Psoas muscle (tissue), 7 donors: ENCODE measurements at regions not wholly inside any gene's neighbourhood (a gene's known extent, or its start where the extent isn't known, plus 50 kb on each side); places are given as distances from the start of the nearest gene placed in this dataset.

Experiments used
- ATAC-seq, 4 donors: fragments of 200-7000 bp; cut with Tn5 transposase; one replicate each; pipeline ENCODE4 v1.9.1; 2020; ENCODE audit warnings: moderate library complexity in 3 of 4, mild to moderate bottlenecking in 2 of 4
- DNase-seq, 2 donors: peaks; one replicate each; pipeline ENCODE4 v3.0.0-alpha.2; 2020
- H3K27ac ChIP-seq: fragments of 200-600 bp; one replicate; pipeline ENCODE4 v1.8.0; 2022
- H3K27me3 ChIP-seq, 3 donors: fragments of 200-600 bp in 1 of 3; one replicate each; pipeline versions ENCODE4 v1.6.1 to v1.8.0; 2013 to 2022; ENCODE audit warnings: low read length in 2 of 3, mild to moderate bottlenecking in 2 of 3, moderate library complexity in 1 of 3; ENCODE audit not compliant: insufficient read depth in 3 of 3
- H3K36me3 ChIP-seq, 2 donors: fragments of 200-600 bp in 1 of 2; one replicate each; pipeline versions ENCODE4 v1.6.1 to v1.8.0; 2013 to 2022; ENCODE audit warnings: low read depth in 1 of 2, mild to moderate bottlenecking in 1 of 2, moderate library complexity in 1 of 2; ENCODE audit not compliant: insufficient read depth in 1 of 2
- H3K4me1 ChIP-seq: fragments of 200-600 bp; one replicate; pipeline ENCODE4 v1.8.0; 2022
- H3K4me3 ChIP-seq: fragments of 200-600 bp; one replicate; pipeline ENCODE4 v1.8.0; 2022; ENCODE audit warnings: mild to moderate bottlenecking
- H3K9me3 ChIP-seq: fragments of 200-600 bp; one replicate; pipeline ENCODE4 v1.8.0; 2022
- CTCF ChIP-seq: fragments of 200-600 bp; IDR thresholded peaks from one replicate; pipeline ENCODE4 v1.8.0; 2022; ENCODE audit warnings: antibody characterized with exemption
- WGBS, 3 donors: extraction: QIAGEN DNeasy Blood & Tissue Kit; methylation state at CpG; one replicate each; pipeline versions ENCODE4 v1.1.6 to v1.1.7; 2013; 5-methylcytosine and 5-hydroxymethylcytosine counted together
- intact Hi-C, 2 donors: fragments of 100-400 bp; cut with DNase I; formaldehyde crosslinking; loops; one replicate each; pipeline versions ENCODE4 v1.11.0 to v1.14.2; 2022
- donor health status: healthy with polysubstance abuse.
- donor health status: DM: no; HTN: no; CAD: no; lungs with moderate emphysema.
- donor health status: Bipolar disorder and iron deficiency.
- donor health status: healthy.
- donor health status: DM: yes; HTN: yes; CAD: no.
- donor health status: DM: no; HTN: no; CAD: no.
- donor health status: DM: yes; HTN: yes; CAD: no.

GRCh38 chr12:86621957-86622356, 365.8 kb upstream of the MGAT4C start:
- Histone ChIP-seq H3K36me3 (no peaks in the 10 kb centered on the region), H3K4me1 (no peaks in the 10 kb centered on the region), H3K27ac (no peak overlapping the region), H3K4me3 (no peak overlapping the region), H3K9me3 (no peaks in the 10 kb centered on the region), H3K27me3 (no peaks in the 10 kb centered on the region)
- no peak for ATAC-seq
- intact Hi-C loops = no loop called here
- TF ChIP-seq CTCF = no peak
- DNase-seq = no peak
- whole genome bisulfite sequencing, 3 donors = 71 to 79% (median 71%) methylated on average over 2 of the region's 2 CpGs

- Histone ChIP-seq H3K36me3 (no peaks in the 10 kb centered on the region), H3K27me3 (no peaks in the 10 kb centered on the region)
- TF ChIP-seq CTCF = no peak
These were observed 357.1 kb upstream of the MGAT4C start for GRCh38 chr12:86613311-86613710.

GRCh38 chr12:86608638-86609037, 352.4 kb upstream of the MGAT4C start:
- Histone ChIP-seq H3K9me3 (no peaks in the 10 kb centered on the region), H3K4me3 (no peak overlapping the region), H3K27me3 (no peaks in the 10 kb centered on the region), H3K27ac (no peak overlapping the region), H3K36me3 (no peaks in the 10 kb centered on the region), H3K4me1 (no peaks in the 10 kb centered on the region)
- TF ChIP-seq CTCF = no peak
- ATAC-seq (no peak), DNase-seq (no peak)
- intact Hi-C loops = no loop called here

More at GRCh38 chr12:86613311-86613710, 357.1 kb upstream of the MGAT4C start:
- DNase-seq = no peak
- H3K4me3 ChIP-seq = no peak overlapping the region
- ATAC-seq = no peak
- no peak overlapping the region for H3K27ac ChIP-seq
- 18 to 30% (median 20%) methylated on average over 1 of the region's 1 CpG for WGBS, 3 donors
- H3K9me3 ChIP-seq = no peaks in the 10 kb centered on the region
- intact Hi-C loops = no loop called here
- H3K4me1 ChIP-seq = no peaks in the 10 kb centered on the region

- no peak overlapping the region for H3K27ac ChIP-seq
- ATAC-seq (no peak), DNase-seq (peak in 1 of 2 donors; percentile 34)
- H3K9me3 ChIP-seq = no peaks in the 10 kb centered on the region
- intact Hi-C loops = no loop called here
- WGBS, 3 donors = 94 to 96% (median 95%) methylated on average over 27 of the region's 27 CpGs
- H3K36me3 ChIP-seq = no peaks in the 10 kb centered on the region
- no peak overlapping the region for H3K4me3 ChIP-seq
- no peak for TF ChIP-seq CTCF
- H3K4me1 ChIP-seq = no peaks in the 10 kb centered on the region
- H3K27me3 ChIP-seq = no peaks in the 10 kb centered on the region
These were observed 345.5 kb upstream of the MGAT4C start for GRCh38 chr12:86601550-86602308.

- intact Hi-C loops = no loop called here
- H3K4me3 ChIP-seq = no peak overlapping the region
- peak in 1 of 4 donors; percentile 22 for ATAC-seq
- no peak for TF ChIP-seq CTCF
- H3K4me1 ChIP-seq = no peaks in the 10 kb centered on the region
- 93 to 95% (median 95%) methylated on average over 21 to 24 of the region's 24 CpGs for WGBS, 3 donors
- H3K9me3 ChIP-seq = no peaks in the 10 kb centered on the region
- H3K27me3 ChIP-seq = no peaks in the 10 kb centered on the region
- H3K27ac ChIP-seq = no peak overlapping the region
- DNase-seq = peak; percentile 8 to 38
- H3K36me3 ChIP-seq = no peaks in the 10 kb centered on the region
These were observed 344.6 kb upstream of the MGAT4C start for GRCh38 chr12:86600664-86601231.
